22Rv1 (cell line): ENCODE measurements at regions not wholly inside any gene's neighbourhood (a gene's known extent, or its start where the extent isn't known, plus 50 kb on each side); places are given as distances from the start of the nearest gene placed in this dataset.

Experiments
- H3K27ac ChIP-seq: fragments of 450-650 bp; 2 replicates; pipeline ENCODE4 v1.5.1; 2017
- ZFX ChIP-seq: fragments of 450-650 bp; IDR thresholded peaks from 2 replicates; pipeline ENCODE4 v1.6.1; 2017; ENCODE audit warnings: antibody characterized with exemption, borderline replicate concordance
- TF ChIP-seq, protein P1 (sequence below): fragments of 450-650 bp; IDR thresholded peaks from 2 replicates; pipeline ENCODE4 v1.5.1; 2017; ENCODE audit warnings: mild to moderate bottlenecking

DNA sequence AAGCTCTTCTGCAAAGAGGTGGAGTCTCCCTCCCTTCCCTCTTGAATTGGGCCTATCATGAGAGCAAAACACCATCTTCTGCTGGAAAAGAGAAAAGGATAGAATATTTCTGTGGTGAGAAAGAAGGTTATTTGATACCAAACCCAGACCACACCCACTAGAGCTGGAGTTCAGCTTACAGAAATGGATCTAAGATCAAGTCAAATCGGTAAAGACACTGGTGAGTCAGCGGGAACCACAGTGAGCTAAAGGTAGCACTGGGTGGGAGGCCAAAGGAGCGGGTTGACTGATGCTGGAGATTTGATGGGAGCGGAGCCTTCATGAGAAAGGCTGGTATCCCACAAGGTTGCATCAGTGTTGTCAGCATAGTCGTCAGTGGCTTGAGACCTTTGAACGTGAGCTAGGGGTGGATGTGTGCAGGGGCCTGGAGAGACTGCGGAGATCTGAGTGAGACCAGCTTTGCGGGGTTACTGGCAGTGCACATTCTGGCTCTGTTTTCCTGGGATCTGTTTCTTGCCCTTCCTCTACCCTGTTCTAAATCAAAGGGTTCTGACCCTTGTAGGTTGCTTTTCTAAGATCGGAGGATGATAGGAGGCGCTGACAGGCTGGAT is 106.4 kb upstream of the SCOC start:
- H3K27ac ChIP-seq: no peak overlapping the region

DNA sequence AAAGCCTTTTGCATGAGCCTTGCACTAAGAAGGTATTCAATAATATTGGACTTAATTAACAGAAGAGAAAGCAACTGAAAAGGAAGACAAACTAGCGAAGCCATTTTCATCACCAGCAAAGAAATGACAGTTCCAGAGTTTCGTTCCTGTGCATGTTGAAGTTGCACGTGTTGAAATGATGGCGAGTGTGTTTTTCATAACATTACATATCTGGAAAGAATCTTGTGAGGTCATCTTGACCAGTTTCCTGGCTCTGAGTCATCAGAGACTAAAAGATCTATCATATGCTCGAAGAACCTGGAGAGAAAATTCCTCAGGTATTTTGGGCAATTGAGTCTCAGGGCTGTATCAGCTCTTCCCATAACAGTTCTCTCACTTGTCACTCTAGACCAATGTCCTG is 106.2 kb upstream of the MAML3 start:
- TF ChIP-seq, protein P1, sequence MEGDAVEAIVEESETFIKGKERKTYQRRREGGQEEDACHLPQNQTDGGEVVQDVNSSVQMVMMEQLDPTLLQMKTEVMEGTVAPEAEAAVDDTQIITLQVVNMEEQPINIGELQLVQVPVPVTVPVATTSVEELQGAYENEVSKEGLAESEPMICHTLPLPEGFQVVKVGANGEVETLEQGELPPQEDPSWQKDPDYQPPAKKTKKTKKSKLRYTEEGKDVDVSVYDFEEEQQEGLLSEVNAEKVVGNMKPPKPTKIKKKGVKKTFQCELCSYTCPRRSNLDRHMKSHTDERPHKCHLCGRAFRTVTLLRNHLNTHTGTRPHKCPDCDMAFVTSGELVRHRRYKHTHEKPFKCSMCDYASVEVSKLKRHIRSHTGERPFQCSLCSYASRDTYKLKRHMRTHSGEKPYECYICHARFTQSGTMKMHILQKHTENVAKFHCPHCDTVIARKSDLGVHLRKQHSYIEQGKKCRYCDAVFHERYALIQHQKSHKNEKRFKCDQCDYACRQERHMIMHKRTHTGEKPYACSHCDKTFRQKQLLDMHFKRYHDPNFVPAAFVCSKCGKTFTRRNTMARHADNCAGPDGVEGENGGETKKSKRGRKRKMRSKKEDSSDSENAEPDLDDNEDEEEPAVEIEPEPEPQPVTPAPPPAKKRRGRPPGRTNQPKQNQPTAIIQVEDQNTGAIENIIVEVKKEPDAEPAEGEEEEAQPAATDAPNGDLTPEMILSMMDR: no peak
- TF ChIP-seq ZFX: no peak
- no peak overlapping the region for H3K27ac ChIP-seq

More for the DNA sequence above, 106.4 kb upstream of the SCOC start:
- no peak for TF ChIP-seq ZFX
- TF ChIP-seq, protein P1: no peak

DNA sequence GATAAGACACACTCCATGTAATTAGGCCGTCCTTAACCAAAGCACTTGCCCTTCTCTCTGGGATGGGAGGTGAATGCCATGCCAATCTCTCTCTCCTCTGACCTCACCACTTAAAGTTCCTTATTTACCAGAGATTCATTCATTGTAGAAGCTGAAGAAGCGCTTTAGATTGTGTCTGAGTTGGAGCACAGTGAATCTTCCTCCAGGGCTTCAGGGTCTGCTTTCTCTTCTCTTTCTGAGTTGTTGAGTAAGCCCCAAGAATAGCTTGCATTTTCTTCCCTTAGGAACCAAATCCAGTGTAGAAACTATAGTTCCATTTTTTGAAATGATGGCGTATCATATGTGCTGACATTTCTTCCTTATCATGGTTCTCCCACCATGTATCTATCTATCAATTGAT is 104.5 kb upstream of the MAML3 start:
- no peak overlapping the region for H3K27ac ChIP-seq
- TF ChIP-seq ZFX: no peak
- TF ChIP-seq, protein P1: no peak

DNA sequence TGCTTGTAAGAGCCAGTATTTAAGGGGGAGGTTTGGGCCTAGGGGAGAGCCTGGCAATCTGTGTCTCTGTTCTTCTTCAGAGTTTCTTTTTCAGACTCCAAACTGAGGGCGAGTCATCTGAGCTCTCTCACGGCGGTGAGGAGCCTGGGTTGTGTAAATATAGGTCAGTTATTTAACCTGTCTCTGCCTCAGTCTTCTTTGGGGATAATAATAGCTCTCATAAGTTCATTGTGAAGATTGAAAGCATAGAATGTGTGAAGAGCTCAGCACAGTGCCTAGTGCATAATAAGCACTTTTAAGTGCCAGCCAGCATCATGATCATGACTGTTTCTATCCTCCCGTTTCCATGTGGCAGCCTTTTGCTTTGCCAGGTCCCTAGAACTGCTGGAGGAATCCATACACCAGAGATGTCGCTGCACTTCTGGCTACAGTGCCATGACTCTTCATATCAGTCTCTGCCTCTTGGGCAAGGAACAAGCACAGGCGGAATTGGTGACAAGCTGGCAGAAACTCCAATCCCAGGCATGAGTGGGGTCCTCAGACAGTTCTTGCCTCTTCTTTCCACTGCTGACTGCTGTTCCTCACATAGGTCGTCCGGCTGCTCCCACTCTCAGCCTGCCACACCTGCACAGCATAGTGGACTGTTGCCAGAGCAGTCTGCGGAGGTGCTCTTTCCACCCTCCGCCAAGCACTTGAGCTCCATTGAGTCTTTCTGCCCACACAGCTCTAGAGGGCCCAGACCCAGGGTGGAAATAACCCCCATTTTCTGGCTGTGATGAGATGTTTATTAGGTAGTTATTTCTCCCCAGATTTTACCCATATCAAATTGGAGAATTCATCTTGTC is 103.7 kb upstream of the MAML3 start:
- TF ChIP-seq ZFX: no peak
- TF ChIP-seq, protein P1: no peak
- H3K27ac ChIP-seq: no peak overlapping the region

DNA sequence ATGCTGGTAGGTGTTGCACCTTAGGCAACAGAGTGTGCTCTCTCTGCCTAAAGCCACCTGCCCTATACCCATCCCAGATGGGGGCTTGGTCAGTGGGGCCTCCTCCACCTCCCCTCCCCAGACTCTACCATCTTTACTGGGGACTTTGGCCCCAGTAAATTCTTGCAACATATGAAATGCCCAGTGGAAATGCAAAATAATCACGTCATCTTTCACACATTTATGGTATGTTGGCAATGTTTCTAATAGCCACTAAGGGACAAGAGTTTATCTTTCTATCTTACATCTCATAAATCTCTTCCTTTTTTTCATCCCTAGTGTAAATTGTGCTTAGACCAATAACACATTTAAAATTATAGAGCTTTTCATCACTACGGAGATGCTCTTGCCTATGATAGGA is 103.0 kb upstream of the MAML3 start:
- TF ChIP-seq ZFX: no peak
- TF ChIP-seq, protein P1: no peak
- H3K27ac ChIP-seq: no peak overlapping the region

DNA sequence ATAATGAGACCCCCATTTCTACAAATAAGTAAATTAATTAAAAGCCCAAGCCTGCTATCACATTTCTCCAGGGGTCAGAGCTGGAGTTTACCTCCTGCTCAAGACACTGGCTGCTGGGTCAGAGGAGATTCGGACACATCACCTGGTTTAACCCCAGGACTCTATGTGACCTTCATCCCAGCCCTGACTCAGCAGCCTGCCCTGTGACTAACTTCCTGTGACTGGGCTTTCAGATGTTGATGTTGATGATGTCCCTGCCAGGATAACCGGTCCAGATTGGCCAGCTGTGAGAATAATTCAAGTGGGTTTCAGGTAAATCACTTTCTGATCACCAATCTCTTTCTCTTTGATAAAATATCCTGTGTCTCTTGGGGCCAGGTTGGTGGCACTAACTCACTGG is 102.4 kb upstream of the MAML3 start:
- no peak overlapping the region for H3K27ac ChIP-seq
- no peak for TF ChIP-seq ZFX
- TF ChIP-seq, protein P1: no peak

DNA sequence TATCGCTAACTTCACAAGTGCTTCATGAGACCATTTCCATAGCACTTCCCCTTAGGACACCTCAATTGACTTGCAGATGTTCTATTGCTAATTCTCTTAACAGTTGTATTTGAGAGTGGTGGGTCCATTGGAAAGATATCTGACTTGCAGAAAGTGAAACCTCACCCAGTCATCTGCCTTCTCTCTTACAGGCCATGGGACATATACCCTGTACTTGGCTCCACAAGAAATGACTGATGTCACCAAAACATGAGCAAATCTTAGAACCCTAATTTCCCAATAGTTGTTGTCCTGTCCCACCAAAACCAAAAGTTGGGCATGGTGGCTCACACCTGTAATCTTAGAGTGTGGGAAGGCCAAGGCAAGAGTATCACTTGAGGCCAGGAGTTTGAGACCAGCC is 101.9 kb upstream of the MAML3 start:
- no peak overlapping the region for H3K27ac ChIP-seq
- TF ChIP-seq, protein P1: no peak
- no peak for TF ChIP-seq ZFX
